ENCODE measurements at regions not wholly inside any gene's neighbourhood (a gene's known extent, or its start where the extent isn't known, plus 50 kb on each side); places are given as distances from the start of the nearest gene placed in this dataset.
"Not testable (repeated sequence)": the region's sequence is repeated elsewhere in the genome, so short reads cannot be mapped to it uniquely, and the experiment has no call there.

GRCh38 chr13:76271728-76272232 is 614.4 kb downstream of the KCTD12 start:
- no peak for DNase-seq

DNA sequence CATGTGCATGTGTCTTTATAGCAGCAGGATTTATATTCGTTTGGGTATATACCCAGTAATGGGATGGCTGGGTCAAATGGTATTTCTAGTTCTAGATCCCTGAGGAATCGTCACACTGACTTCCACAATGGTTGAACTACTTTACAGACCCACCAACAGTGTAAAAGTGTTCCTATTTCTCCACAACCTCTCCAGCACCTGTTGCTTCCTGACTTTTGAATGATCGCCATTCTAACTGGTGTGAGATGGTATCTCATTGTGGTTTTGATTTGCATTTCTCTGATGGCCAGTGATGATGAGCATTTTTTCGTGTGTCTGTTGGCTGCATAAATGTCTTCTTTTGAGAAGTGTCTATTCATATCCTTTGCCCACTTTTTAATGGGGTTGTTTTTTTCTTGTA is 617.9 kb downstream of the KCTD12 start:
- not testable (repeated sequence) for DNase-seq

- no peak for DNase-seq
Measured at GRCh38 chr13:76267216-76267615, 619.0 kb downstream of the KCTD12 start.

GRCh38 chr13:76266561-76266960 is 619.6 kb downstream of the KCTD12 start:
- peak; percentile 19 for DNase-seq

- no peak for DNase-seq
Measured at GRCh38 chr13:76250211-76250610, 614.1 kb downstream of the LMO7 start.

DNA sequence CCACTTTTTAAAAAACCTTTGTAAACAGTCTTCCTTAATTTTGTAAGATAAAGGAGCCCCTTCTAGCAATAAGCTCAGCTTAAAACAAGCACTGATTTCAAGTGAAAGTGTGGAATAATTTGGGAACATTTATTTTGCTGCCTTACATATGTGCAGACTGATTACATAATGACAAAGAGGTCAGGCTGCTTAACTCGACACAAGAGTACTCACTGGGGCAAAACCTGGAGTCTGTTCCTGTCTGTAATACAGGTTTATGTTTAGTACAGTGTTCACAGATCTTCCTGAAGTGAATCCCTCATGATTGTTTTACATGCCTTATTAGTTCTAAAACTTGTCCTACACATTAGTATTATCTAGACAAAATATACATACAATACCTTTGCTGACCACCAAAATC is 609.8 kb downstream of the LMO7 start:
- no peak for DNase-seq

- peak; percentile 29 for DNase-seq
Measured at GRCh38 chr13:76245211-76245610, 609.1 kb downstream of the LMO7 start.

- DNase-seq: not testable (repeated sequence)
Measured at GRCh38 chr13:76243120-76243519, 607.0 kb downstream of the LMO7 start.

GRCh38 chr13:76239031-76239680 is 603.0 kb downstream of the LMO7 start:
- no peak for DNase-seq

- no peak for DNase-seq
Measured at GRCh38 chr13:76231522-76232167, 595.5 kb downstream of the LMO7 start.

GRCh38 chr13:76229281-76229680 is 593.2 kb downstream of the LMO7 start:
- no peak for DNase-seq

DNA sequence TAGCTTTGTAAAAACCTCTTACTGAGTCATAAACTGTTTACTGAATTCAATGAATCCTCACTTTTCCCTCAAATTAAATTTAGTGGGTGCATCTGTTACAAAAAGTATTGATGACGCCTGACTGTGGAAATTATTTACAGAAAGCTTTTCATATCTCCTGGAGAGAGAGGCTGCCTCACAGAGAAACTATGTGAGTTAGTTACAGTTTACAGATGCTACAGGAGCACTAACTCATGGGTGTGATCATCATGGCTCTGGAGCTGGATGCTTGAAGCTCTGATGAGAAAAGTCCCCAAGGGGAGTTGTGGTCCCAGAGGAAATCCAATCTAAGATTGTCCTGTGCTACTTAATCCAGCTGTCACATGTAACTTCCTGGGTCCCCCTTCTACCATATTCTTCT is 590.8 kb downstream of the LMO7 start:
- DNase-seq: no peak

- DNase-seq: peak; percentile 89
Measured at GRCh38 chr13:76225815-76226489, 589.8 kb downstream of the LMO7 start.

DNA sequence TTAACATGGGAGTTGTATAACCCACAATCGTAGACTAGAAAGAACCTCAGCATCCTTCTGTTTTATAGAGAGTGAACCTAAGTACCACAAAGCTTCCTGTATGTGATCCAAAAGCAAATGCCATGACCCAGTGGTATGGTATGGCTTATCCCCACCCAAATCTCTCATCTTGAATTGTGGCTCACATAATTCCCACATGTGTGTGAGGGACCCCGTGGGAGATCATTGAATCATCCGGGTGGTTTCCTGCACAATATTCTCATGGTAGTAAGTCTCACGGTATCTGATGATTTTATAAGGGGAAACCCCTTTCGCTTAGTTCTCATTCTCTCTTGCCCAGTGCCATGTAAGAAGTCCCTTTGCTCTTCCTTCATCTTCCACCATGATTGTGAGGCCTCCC is 587.9 kb downstream of the LMO7 start:
- no peak for DNase-seq

GRCh38 chr13:76223565-76223964 is 587.4 kb downstream of the LMO7 start:
- no peak for DNase-seq

- DNase-seq: no peak
Measured at GRCh38 chr13:76222511-76222910, 586.4 kb downstream of the LMO7 start.

DNA sequence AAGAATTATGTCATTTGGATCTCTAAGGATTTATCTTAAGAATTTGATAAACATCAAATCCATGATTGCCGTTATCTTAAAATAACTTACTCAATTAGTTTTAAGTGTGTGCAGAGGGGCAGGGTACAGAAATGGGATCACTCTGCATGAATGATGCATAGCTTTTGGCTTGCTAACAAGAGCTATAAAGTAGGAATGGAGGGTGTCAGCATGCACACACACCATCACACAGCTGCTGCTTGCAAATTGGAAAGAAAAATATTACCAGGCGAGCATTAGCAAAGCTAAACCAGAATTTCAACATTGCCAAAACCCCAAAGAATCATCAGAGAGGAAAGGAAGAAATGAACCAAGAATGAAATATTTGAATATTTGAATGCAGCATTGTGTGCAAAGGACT is 580.6 kb downstream of the LMO7 start:
- peak; percentile 28 for DNase-seq

DNA sequence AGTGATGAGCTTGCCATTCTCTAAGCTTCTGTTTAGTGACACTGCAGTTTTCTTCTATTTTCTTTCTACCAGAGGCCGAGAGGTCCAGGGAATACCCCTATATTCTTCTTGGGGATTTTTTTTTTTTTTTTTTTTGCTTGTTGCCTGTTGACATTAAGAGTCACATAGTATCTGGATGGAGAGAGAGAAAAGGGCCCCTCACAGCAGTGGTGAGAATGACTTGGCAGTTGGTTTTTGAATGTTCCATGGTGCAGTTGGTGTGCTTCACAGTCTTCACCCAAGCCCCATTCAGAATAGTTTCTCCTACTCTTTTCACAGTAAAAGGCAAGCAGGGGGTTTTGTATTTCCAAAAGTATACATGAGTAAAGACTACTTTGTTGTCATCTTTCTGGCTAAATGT is 577.9 kb downstream of the LMO7 start:
- no peak for DNase-seq

DNA sequence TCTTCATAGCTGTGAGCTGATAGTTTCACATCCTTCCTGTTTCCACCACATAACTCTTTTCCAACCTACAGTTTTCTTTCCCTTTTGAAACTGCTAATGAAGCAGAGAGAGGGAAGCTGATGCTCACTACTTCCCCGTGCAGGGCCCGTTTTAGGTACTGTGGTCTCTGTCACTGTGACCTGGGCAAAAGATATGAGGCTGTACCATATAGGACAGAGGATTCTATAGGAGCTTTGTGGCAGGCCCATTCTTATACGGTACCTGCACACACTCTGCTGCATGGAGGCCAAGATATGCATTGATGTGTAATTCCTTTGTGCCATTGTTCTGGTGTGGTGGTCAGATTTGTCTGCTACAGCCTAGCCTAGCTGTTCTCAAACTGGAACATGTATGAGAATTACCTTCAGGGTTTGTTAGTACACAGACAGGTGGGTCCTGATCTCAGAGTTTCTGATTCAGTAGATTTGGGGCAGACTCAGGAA is 577.3 kb downstream of the LMO7 start:
- DNase-seq: no peak

DNA sequence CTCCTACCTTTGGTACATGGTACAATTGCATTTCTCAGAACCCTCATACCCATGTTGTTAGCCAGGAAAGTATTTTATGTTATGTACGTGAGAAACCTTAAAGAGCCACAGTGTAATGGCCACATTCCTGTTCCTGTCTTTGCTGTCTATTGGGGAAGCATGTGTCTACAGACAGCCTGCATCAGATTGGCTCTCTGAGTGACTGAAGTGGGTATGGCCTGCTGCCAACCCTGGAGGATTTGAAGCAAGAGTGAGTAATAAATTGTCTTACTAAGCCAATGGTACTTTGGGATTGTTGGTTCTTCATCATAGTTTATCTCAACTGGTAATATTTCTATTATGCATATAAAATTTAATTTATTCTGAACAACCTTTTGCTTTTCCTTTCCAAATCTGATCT is 574.1 kb downstream of the LMO7 start:
- DNase-seq: no peak

DNA sequence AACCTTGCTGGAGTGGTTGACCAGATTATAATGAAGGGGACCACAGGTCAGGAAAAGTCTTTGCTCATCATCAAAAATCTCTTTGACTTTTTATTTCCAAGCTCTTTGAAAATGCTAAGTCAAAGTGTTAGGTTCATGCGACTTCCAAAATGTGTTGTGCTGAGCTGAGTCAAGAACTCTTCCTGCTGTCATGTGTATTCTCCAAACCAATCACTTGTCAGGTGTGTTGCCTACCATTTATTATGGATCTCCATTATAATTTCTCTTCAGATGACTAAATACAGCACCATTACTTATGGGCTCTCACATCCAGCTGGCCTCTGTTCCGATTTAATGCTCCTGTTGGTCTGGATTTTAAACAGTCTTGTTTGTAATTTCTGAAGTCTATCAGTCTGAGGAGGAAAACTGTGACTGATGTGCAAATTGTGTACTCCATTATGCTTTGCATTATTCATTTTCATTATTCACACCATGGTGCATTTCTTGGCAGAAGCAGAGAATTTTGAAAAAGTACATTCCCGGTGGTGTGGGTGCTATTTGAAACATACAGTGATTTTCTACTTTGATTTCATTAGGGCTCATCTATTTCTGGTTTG is 562.5 kb downstream of the LMO7 start:
- DNase-seq: no peak

- no peak for DNase-seq
Measured at GRCh38 chr13:76189882-76190519, 553.9 kb downstream of the LMO7 start.
